SIG-M5 treated with dmso at 0.1 percent for 504 hours (cell line): ENCODE measurements at regions not wholly inside any gene's neighbourhood (a gene's known extent, or its start where the extent isn't known, plus 50 kb on each side); places are given as distances from the start of the nearest gene placed in this dataset.
"Not testable (repeated sequence)": the region's sequence is repeated elsewhere in the genome, so short reads cannot be mapped to it uniquely, and the experiment has no call there.

Source experiments
- DNase-seq: peaks from one replicate; lab custom pipeline; 2025; ENCODE audit not compliant: unreplicated experiment; lab: John Stamatoyannopoulos, UW

DNA sequence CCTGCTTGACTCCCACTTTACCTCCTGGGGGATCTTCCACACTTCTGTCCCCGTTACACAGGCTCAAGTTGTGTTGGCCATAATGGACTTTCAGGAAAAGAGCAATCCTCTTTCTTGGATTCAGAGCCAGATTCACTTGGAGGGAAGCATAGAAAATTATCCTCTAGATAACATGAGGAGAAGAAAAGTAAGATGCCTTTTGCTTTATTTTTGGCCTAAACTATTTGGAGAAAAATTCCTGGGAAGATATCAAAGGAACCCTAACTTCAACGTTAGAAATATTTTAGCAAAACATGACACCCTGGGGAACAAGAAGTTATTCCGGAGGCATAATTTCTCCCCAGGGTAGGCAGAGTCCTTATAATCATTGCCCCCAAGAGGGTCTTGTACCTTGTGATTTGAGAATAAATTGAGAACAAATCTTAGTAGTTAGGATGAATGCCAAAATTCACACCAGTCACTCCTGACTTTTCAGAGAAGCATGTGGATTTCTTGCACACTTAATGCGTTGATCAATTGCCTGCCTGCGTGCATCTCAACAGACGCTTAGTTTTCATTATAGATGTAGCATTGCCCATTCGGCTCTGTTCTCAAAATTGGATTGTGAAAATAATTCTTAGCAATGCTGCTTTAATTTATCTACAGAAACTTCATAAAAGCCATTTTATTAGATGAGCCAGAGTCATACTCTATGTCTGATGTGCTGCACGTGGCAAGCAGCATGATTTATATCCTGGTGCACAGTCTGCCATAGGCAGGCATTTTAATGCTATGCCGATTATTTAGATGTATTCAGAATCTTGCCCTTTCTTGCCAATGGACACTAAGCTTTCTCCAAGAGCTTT is 224.4 kb downstream of the C7orf25 start:
- DNase-seq: no peak

- DNase-seq: no peak
These were observed 225.2 kb downstream of the C7orf25 start for GRCh38 chr7:42686594-42687156.

DNA sequence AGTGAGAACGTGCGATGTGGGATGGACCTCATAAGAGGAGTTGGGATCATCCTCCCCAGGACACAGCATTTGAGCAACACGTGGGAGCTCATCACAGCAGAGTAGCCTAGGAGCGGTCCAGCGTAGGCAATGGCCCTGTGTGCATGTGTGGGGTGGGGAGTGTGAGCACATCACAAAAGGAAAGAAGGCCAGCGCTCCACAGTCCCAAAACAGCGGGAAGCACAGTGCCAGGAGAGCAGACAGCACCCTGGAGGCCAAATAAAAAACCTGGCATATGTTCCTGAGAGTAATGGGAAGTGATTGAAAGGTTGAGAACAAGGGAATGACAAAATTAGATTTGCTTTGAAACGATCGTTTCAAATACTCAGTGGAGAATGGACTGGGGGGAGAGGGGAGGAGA is 226.0 kb downstream of the C7orf25 start:
- no peak for DNase-seq

GRCh38 chr7:42677751-42678699 is 233.8 kb downstream of the C7orf25 start:
- no peak for DNase-seq

DNA sequence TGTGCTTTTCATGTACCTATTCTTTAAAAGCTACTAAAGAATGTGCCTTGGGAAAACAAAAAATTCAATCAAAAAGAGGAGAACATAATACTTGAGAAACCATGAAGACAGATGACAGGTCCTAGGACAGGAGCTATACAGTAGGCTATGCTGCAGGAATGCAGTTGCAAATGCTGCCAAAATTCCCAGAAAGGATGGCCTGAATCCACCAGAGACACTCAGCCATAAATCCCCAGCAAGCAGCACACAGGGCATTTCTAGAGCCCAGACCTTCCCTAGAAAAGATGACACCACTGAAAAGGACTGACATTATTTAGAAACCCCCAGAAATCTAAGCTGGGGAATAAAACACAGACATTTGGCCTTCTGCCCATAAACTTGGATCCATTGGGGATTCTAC is 237.3 kb downstream of the C7orf25 start:
- DNase-seq: no peak

GRCh38 chr7:42673951-42674350 is 237.9 kb downstream of the C7orf25 start:
- DNase-seq: no peak

- DNase-seq: no peak
These were observed 239.4 kb downstream of the C7orf25 start for GRCh38 chr7:42672339-42672999.

GRCh38 chr7:42671627-42672026 is 240.2 kb downstream of the C7orf25 start:
- no peak for DNase-seq

GRCh38 chr7:42666994-42667393 is 244.9 kb downstream of the C7orf25 start:
- no peak for DNase-seq

GRCh38 chr7:42662862-42663261 is 249.0 kb downstream of the C7orf25 start:
- DNase-seq: no peak

DNA sequence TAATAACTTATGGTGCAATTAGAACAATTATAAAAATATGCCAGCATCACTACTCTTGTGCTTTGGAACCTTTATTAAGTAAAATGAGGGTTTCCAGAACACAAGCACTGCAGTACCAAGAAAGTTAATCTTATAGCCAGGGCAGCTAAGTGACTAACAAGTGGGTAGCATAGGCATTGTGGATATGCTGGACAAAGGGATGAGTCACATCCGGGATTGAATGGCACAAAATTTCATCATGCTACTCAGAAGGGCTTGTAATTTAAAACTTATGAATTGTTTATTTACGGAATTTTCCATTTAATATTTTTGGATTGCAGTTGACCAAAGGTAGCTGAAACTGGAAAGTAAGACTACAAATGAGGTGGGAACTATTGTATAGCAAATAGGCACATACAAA is 250.6 kb downstream of the C7orf25 start:
- no peak for DNase-seq

- DNase-seq: no peak
These were observed 261.2 kb downstream of the C7orf25 start for GRCh38 chr7:42650701-42651100.

DNA sequence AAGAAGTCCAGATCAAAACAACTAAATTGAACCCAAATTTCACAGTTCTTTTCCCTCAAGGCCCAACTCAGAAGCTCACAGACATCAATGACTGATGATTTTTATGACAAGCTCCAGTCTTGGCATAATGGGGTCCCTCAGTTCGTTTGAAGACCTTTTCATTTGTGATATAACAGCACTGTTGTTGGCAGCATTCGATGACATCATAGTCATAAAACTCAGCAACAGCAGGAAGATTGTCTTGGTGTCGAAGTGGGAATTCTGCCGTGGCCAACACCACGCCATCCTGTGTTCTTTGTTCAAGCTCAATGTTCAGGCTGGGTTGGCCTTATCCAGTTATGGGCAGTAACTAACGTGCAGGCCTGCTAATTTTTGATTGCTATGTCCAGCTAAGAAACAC is 261.7 kb downstream of the C7orf25 start:
- no peak for DNase-seq

DNA sequence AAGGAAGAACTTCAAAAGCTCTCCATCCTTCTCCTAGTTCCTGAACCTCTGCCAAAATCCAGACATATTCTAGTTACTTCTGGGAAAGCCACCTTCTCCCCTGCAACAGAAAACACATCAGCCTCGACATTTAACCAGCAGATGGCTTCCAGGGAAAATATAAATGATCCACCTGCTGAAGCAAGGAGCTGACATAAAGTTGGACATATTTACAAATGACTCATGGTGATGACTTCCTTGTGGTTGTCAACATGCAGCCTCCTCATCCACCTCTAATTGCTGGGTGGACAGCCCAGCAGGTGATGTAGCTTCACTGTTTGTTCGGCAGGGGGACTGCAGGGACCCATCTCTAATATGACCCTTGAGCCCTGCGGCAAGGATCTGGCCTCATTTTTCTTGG is 266.0 kb downstream of the C7orf25 start:
- DNase-seq: no peak

DNA sequence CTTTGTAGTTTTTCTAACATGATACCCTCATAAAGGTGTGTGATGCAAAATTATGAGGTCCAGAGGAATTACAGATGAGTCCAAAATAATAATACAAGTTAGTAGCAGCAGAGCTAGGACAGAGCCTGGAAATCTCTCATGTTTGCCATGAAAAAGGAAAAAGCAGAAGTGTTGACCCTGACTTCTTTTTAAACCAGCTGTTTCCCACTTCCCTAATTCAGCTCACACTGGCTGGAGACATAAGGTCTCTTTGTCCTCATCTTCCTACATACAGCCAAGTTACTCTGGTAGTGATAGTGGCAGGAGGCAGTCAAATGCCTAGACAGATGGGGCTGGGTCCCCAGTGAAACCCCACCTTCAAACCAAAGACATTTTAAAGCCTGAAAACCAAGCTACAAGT is 269.2 kb downstream of the C7orf25 start:
- DNase-seq: no peak

GRCh38 chr7:42639930-42640329 is 271.9 kb downstream of the C7orf25 start:
- DNase-seq: no peak

DNA sequence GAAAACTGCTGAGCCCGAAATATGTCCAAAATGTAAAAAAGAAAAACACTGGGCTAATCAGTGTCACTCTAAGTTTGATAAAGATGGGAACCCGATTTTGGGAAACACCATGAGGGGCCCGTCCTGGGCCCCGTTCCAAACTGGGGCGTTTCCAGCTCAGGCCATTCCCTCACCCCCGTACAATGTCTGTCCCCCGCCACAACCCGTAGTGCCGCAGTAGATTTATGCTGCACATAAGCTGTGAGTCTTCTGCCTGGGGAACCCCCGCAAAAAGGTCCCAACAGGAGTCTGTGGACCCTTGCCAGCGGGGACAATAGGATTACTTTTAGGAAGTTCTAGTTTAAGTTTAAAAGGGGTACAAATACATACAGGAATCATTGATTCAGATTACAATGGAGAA is 275.5 kb downstream of the C7orf25 start:
- not testable (repeated sequence) for DNase-seq

DNA sequence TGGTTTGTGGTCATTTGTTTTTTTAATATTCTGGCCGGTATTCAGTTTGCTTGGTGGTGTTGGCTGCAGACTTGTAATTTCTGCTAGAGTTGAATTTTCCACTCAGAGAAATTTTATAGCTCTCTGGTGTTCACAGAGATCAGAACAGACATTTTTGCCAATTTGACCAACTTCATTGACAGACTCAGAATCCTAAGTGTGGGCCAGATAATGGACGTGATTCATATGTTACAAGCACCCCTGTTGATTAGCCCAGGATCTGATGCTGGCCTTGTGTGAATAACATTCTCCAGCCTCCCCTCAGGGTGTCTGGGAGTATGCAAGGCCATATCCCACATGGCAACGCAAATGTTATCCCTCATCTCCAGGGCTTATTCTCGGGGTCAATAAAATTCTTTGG is 283.8 kb downstream of the C7orf25 start:
- DNase-seq: no peak

DNA sequence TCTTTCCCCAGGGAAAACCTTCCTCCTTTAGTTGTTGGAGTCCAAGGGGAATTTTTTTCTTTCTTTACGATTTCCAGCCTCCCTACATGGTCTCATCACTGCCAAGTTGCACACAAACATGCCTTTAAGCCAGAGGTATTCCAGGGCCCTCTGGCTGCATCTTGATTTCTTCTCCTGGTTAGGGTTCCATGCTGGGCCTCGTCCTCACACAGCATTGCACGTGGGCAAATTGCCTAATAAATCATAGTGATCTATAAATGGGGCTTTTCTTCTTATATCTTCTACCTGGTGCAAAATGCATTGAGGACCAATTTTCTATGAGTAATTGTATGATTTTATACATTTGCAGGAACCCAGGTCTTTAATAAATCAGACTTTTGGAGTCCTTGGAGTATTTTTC is 284.2 kb downstream of the C7orf25 start:
- DNase-seq: no peak

DNA sequence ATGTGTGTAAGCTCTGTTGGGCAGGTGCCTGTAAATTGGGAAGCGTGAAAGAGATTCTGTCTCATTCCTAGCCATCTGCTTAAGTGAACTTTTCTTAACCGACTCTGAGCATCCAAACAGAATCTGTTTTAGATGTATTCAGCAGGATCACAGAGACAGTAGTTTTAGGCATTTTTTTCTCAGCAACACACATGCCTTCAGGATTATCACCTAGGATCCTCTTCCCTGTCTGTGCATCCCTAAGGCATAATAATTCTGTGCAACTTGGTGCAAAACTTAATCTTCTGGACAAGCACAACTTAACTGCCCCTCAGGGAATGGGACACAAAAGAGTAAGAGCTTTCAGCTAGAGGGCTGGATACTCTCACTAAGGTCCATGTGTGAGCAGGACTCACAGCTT is 284.8 kb downstream of the C7orf25 start:
- no peak for DNase-seq

GRCh38 chr7:42625421-42625820 is 286.4 kb downstream of the C7orf25 start:
- DNase-seq: no peak
